ENCODE measurements at regions not wholly inside any gene's neighbourhood (a gene's known extent, or its start where the extent isn't known, plus 50 kb on each side); places are given as distances from the start of the nearest gene placed in this dataset.

DNA sequence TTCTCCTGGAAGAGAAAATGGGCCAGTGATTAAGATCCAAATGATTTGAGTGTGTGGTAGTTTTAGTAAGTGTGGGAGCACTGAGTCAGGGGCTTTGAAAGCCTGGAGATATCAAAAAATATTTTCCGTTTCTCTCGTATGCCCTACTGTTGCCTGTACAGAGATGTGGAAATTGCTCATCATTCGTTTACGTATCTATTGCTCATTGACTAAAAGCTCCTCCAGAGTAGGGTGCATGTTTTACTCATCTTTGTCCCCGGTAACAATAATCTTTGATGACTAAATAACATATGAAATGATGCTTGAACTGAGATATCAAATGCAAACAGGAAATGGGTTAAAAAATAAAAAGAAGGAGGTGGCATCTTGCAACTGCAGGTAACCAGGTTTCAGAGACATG is 114.2 kb upstream of the FST start:
- no peak for DNase-seq (ENCODE audit: low spot score)
- TF ChIP-seq, protein P1, sequence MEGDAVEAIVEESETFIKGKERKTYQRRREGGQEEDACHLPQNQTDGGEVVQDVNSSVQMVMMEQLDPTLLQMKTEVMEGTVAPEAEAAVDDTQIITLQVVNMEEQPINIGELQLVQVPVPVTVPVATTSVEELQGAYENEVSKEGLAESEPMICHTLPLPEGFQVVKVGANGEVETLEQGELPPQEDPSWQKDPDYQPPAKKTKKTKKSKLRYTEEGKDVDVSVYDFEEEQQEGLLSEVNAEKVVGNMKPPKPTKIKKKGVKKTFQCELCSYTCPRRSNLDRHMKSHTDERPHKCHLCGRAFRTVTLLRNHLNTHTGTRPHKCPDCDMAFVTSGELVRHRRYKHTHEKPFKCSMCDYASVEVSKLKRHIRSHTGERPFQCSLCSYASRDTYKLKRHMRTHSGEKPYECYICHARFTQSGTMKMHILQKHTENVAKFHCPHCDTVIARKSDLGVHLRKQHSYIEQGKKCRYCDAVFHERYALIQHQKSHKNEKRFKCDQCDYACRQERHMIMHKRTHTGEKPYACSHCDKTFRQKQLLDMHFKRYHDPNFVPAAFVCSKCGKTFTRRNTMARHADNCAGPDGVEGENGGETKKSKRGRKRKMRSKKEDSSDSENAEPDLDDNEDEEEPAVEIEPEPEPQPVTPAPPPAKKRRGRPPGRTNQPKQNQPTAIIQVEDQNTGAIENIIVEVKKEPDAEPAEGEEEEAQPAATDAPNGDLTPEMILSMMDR (IDR thresholded peaks at IDR 0.05; ENCODE audit: extremely low read depth, insufficient read depth, missing control alignments), result no peak
- in situ Hi-C loops (cut with MboI; ENCODE audit: low pct_unique_long_range_greater_than_20kb, low sequenced_read_pairs, unreplicated experiment), result no loop called here

DNA sequence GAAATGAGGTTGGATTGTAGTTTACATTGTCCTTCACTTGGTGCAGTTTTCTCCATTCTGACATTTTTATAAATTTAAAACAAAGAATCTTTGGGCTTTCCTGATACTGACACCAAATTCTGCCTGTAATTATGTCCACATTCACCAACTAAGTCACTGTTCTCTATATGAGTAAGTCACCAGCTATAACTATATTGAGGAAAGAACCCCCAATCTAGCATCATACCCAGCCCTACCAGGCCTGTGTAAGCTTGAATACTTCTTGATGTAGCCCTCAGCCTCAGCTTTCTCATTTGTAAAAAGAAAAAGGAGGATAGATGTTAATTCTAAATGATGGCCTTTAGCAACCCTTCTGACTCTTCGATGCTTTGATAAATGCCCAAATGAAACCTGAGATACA is 112.7 kb upstream of the FST start:
- TF ChIP-seq, protein P1 (IDR thresholded peaks at IDR 0.05; ENCODE audit: extremely low read depth, insufficient read depth, missing control alignments), result no peak
- no peak for DNase-seq (ENCODE audit: low spot score)
- in situ Hi-C loops (cut with MboI; ENCODE audit: low pct_unique_long_range_greater_than_20kb, low sequenced_read_pairs, unreplicated experiment), result no loop called here

DNA sequence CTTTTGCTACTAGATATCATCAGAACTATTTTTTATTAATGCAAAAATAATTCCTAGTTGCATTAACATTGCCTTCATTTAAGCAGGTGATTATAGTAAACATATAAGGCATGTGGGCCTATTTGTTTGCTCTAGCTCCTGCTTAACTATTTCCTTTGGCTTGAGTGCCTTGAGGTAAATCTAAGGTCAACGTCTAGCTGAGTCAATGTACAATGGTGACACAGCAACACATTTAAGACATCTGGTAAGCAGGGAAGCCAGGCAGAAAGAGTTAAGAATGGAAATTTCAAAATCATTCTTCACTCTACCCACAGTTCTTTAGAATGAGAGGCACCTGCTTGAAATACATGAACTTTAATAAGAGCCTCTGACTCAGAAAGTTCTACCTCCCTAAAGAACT is 111.9 kb upstream of the FST start:
- DNase-seq (ENCODE audit: low spot score), result no peak
- in situ Hi-C loops (cut with MboI; ENCODE audit: low pct_unique_long_range_greater_than_20kb, low sequenced_read_pairs, unreplicated experiment), result no loop called here

DNA sequence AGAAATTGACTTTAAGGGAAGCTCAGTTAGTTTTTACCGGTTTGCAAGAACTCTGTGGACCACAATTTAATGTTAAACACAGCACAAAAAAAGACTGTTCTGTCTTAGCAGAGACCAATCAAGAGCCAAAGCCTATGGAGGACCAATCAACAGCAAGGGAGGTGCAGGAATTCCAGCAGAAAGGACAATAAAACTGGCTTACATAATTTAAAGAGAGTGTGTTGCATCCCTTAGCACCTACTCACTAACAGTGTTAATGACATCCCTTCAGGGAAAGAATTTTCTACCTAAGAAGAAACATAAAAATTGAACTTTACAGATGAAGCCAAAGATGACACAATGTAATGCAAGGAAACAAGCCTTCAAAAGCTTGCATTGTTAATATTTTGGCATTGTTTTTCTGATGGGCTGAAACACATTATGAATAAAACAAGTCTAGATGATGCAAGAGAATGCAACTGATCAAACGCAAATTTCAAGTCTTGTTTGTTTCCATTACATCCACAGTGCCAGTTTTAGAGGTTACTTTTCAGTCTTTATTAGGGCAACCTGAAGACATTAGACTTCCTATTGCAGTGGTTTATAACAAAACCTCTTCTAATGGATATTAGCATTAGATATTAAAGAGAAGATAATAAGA is 111.3 kb upstream of the FST start:
- DNase-seq (ENCODE audit: low spot score), result no peak
- in situ Hi-C loops (cut with MboI; ENCODE audit: low pct_unique_long_range_greater_than_20kb, low sequenced_read_pairs, unreplicated experiment), result no loop called here
- TF ChIP-seq, protein P1 (IDR thresholded peaks at IDR 0.05; ENCODE audit: extremely low read depth, insufficient read depth, missing control alignments), result no peak

More for the DNA sequence above, 111.9 kb upstream of the FST start:
- TF ChIP-seq, protein P1 (IDR thresholded peaks at IDR 0.05; ENCODE audit: extremely low read depth, insufficient read depth, missing control alignments), result no peak

DNA sequence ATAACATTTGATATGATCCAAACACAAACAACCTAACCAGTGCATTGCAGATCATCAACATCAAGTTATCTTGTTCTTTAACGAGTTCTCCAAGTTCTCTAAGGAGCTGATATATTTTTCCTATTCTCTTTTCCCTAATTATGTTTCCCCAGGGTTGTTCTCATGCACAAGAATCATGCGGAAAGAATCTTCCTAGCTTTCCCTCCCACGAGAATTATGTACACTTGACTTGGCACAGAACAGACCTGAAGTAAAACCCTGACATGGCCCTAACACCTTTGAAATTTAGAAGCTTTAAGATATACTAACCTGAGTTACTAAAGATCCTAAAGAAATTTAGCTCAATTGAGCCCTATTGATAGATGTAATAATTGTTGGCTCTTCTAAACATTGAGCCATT is 110.7 kb upstream of the FST start:
- no peak for DNase-seq (ENCODE audit: low spot score)
- in situ Hi-C loops (cut with MboI; ENCODE audit: low pct_unique_long_range_greater_than_20kb, low sequenced_read_pairs, unreplicated experiment), result no loop called here
- TF ChIP-seq, protein P1 (IDR thresholded peaks at IDR 0.05; ENCODE audit: extremely low read depth, insufficient read depth, missing control alignments), result no peak

DNA sequence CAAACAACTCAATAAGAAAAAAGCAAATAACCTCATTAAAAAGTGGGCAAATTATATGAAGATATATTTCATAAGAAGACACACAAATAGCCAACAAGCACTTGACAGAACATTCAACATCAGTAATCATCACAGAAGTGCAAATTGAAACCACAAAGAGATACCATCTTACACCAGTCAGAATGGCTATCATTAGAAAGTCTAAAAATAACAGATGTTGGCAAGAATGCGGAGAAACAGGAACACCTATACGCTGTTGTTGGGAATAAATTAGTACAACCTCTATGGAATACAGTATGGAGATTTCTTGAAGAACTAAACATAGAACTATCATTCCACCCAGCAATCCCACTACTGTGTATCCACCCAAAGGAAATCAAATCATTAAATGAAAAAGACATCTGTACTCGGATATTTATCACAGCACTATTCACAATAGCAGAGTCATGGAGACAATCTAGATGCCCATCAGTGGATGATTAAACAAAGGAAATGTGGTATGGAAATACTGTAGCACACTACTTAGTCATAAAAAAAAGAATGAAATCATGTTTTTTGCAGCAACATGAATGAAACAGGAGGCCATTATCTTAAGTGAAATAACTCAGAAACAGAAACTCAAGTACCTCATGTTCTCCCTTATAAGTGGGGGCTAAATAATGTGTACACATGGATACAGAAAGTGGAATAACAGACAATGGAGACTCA is 106.8 kb upstream of the FST start:
- no peak for DNase-seq (ENCODE audit: low spot score)
- in situ Hi-C loops (cut with MboI; ENCODE audit: low pct_unique_long_range_greater_than_20kb, low sequenced_read_pairs, unreplicated experiment), result no loop called here
- TF ChIP-seq, protein P1 (IDR thresholded peaks at IDR 0.05; ENCODE audit: extremely low read depth, insufficient read depth, missing control alignments), result no peak
